Kidney (tissue), 13 donors: ENCODE measurements at regions not wholly inside any gene's neighbourhood (a gene's known extent, or its start where the extent isn't known, plus 50 kb on each side); places are given as distances from the start of the nearest gene placed in this dataset.

Experiments
- DNase-seq, 5 donors: peaks; one replicate each; pipeline ENCODE4 v3.0.0-alpha.2; 2013 to 2020
- FAIRE-seq: peaks from 2 replicates; lab custom pipeline; 2012; peaks lifted over from hg19 to GRCh38; lab: Jason Lieb, UNC
- H3K27ac ChIP-seq, 2 donors: one replicate each; pipeline ENCODE4 v1.7.0; 2013; ENCODE audit warnings: low read depth in 2 of 2, low read length in 2 of 2, inconsistent platforms in 1 of 2
- H3K27me3 ChIP-seq: one replicate; pipeline ENCODE4 v1.7.1; 2013; ENCODE audit warnings: low read length, inconsistent platforms; ENCODE audit not compliant: control insufficient read depth, insufficient read depth
- H3K36me3 ChIP-seq, 3 donors: one replicate each; pipeline versions ENCODE4 v1.7.0 to v1.7.1; 2013; ENCODE audit warnings: low read length in 3 of 3, control low read depth in 1 of 3, inconsistent platforms in 1 of 3; ENCODE audit not compliant: insufficient read depth in 3 of 3, control insufficient read depth in 2 of 3
- H3K4me1 ChIP-seq, 3 donors: one replicate each; pipeline versions ENCODE4 v1.7.0 to v1.7.1; 2013; ENCODE audit warnings: low read length in 3 of 3, inconsistent platforms in 1 of 3, low read depth in 1 of 3; ENCODE audit not compliant: control insufficient read depth in 2 of 3, insufficient read depth in 2 of 3
- H3K4me3 ChIP-seq, 3 donors: one replicate each; pipeline versions ENCODE4 v1.7.0 to v1.8.1; 2013; ENCODE audit warnings: low read length in 3 of 3, control low read depth in 1 of 3, inconsistent platforms in 1 of 3
- H3K9ac ChIP-seq, 3 donors: one replicate each; pipeline versions ENCODE4 v1.7.0 to v1.7.1; 2013; ENCODE audit warnings: low read length in 3 of 3, control low read depth in 1 of 3, inconsistent platforms in 1 of 3
- H3K9me3 ChIP-seq, 3 donors: one replicate each; pipeline versions ENCODE4 v1.7.0 to v1.7.1; 2013; ENCODE audit warnings: low read length in 3 of 3, control low read depth in 1 of 3, inconsistent platforms in 1 of 3; ENCODE audit not compliant: control insufficient read depth in 2 of 3, insufficient read depth in 1 of 3
- intact Hi-C: fragments of 100-400 bp; cut with DNase I; formaldehyde crosslinking; loops from one replicate; pipeline ENCODE4 v1.11.1; 2022
- TF ChIP-seq, protein P1 (sequence below): IDR thresholded peaks from 3 replicates; pipeline ENCODE4 v1.5.1; 2012; ENCODE audit warnings: mild to moderate bottlenecking, moderate library complexity, borderline replicate concordance; ENCODE audit not compliant: insufficient read depth; ENCODE audit errors: extremely low read depth
- donor health status: control.
- donor health status: control.
- donor health status: control.
- donor health status: control.
- donor health status: control.
- donor health status: DM: yes; HTN: yes; CAD: no.
- donor health status: Normal renal cell carcinoma (clear cell type).

DNA sequence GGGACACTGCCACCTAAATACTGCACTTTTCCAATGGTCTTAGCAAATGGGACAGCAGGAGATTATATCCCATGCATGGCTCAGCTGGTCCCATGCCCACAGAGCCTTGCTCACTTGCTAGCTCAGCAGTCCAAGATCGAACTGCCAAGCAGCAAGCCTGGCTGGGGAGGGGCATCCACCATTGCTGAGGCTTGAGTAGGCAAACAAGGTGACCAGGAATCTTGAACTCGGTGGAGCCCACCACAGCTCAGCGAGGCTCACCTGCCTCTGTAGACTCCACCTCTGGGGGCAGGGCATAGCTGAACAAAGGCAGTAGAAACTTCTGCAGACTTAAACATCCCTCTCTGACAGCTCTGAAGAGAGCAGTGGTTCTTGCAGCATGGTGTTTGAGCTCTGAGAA is 370.8 kb upstream of the MGAT4C start:
- no peak overlapping the region for H3K9ac ChIP-seq
- H3K27ac ChIP-seq: no peak overlapping the region
- TF ChIP-seq, protein P1, sequence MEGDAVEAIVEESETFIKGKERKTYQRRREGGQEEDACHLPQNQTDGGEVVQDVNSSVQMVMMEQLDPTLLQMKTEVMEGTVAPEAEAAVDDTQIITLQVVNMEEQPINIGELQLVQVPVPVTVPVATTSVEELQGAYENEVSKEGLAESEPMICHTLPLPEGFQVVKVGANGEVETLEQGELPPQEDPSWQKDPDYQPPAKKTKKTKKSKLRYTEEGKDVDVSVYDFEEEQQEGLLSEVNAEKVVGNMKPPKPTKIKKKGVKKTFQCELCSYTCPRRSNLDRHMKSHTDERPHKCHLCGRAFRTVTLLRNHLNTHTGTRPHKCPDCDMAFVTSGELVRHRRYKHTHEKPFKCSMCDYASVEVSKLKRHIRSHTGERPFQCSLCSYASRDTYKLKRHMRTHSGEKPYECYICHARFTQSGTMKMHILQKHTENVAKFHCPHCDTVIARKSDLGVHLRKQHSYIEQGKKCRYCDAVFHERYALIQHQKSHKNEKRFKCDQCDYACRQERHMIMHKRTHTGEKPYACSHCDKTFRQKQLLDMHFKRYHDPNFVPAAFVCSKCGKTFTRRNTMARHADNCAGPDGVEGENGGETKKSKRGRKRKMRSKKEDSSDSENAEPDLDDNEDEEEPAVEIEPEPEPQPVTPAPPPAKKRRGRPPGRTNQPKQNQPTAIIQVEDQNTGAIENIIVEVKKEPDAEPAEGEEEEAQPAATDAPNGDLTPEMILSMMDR: no peak
- H3K36me3 ChIP-seq: no peaks in the 10 kb centered on the region
- H3K4me3 ChIP-seq: no peak overlapping the region
- no peaks in the 10 kb centered on the region for H3K27me3 ChIP-seq
- peak in 1 of 5 donors; percentile 54 for DNase-seq
- intact Hi-C loops: no loop called here
- FAIRE-seq: no peak
- H3K9me3 ChIP-seq: peaks cover 0 to 6% (median 0%) of the 10 kb centered on the region in 3 donors
- no peaks in the 10 kb centered on the region for H3K4me1 ChIP-seq

DNA sequence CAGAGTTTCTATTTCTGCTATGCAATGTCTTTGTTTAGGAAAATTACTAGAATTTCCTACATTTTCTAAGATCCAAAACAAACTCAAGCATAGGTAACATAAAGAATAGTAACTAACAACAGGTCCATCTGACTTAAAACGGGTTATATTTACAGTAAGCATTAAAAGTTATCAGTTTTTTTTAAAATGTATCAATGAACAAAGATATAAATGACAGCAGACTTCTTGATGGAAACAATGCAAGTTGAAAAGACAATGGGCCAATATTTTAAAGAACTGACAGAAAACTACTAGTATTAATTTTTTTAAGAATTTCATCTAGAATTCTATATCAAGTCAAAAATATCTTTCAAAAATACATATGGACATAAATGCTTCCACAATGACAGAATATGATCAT is 367.1 kb upstream of the MGAT4C start:
- no peak for FAIRE-seq
- Histone ChIP-seq H3K9me3 (peaks cover 0 to 6% (median 0%) of the 10 kb centered on the region in 3 donors), H3K27ac (no peak overlapping the region), H3K9ac (no peak overlapping the region), H3K4me3 (no peak overlapping the region), H3K27me3 (no peaks in the 10 kb centered on the region), H3K4me1 (no peaks in the 10 kb centered on the region), H3K36me3 (no peaks in the 10 kb centered on the region)
- no peak for DNase-seq
- intact Hi-C loops: no loop called here
- TF ChIP-seq, protein P1: no peak

DNA sequence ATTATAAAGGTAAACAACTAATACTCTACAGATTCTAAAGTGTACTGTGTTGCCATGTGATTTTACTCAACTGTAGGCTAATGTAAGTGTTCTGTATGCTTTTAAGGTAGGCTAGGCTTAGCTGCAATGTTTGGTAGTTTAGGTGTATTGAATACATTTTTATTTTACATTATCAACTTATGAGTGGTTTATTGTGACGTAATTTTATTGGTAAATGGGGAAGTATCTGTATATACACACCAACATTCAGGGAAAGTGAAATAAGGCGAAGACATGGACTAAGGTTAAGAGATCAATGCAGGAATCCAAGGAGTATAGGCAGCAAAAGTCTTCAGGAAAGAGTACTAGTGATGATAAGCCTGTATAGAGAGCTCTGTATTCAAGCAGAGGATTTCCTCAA is 365.8 kb upstream of the MGAT4C start:
- Histone ChIP-seq H3K27ac (no peak overlapping the region), H3K27me3 (no peaks in the 10 kb centered on the region), H3K36me3 (no peaks in the 10 kb centered on the region), H3K9ac (no peak overlapping the region), H3K4me1 (no peaks in the 10 kb centered on the region), H3K9me3 (peaks cover 0 to 6% (median 0%) of the 10 kb centered on the region in 3 donors), H3K4me3 (no peak overlapping the region)
- intact Hi-C loops: no loop called here
- TF ChIP-seq, protein P1: no peak
- DNase-seq (no peak), FAIRE-seq (no peak)

DNA sequence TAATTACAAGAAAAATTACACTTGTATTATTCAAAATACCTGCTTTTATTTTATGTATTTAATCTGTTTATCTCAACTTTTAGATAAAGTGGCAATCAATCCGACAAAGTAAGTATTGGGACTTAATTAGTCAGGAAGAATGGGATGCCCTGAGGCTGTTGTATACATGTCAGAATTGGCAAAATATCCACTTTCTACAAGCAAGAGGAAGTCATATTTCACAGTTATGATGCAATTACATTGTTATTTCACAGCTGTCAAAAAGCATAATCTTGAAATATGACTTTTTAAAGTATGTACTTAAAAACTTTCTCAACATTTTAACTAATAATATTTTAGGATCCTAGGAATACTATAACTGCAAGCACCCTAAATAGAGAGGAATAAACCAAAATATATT is 357.1 kb upstream of the MGAT4C start:
- no peaks in the 10 kb centered on the region for H3K27me3 ChIP-seq
- TF ChIP-seq, protein P1: no peak
- intact Hi-C loops: no loop called here
- DNase-seq (peak in 2 of 5 donors; percentile 15 to 23), FAIRE-seq (no peak)
- H3K4me3 ChIP-seq: no peak overlapping the region
- no peaks in the 10 kb centered on the region for H3K4me1 ChIP-seq
- no peaks in the 10 kb centered on the region for H3K9me3 ChIP-seq
- H3K27ac ChIP-seq: no peak overlapping the region
- H3K36me3 ChIP-seq: no peaks in the 10 kb centered on the region
- no peak overlapping the region for H3K9ac ChIP-seq
